GM19193 (cell line): ENCODE measurements at regions not wholly inside any gene's neighbourhood (a gene's known extent, or its start where the extent isn't known, plus 50 kb on each side); places are given as distances from the start of the nearest gene placed in this dataset.

ENCODE experiments used
- POLR2A ChIP-seq: IDR thresholded peaks from 4 replicates; pipeline ENCODE4 v1.6.1; 2011; ENCODE audit not compliant: insufficient read depth, insufficient read length; ENCODE audit errors: extremely low read depth

- TF ChIP-seq POLR2A: no peak
Observed at GRCh38 chr10:124318076-124318475, 100.6 kb downstream of the OAT start.

GRCh38 chr10:124316326-124316725, 102.4 kb downstream of the OAT start:
- no peak for TF ChIP-seq POLR2A

- no peak for TF ChIP-seq POLR2A
Observed at GRCh38 chr10:124315591-124316270, 103.0 kb downstream of the OAT start.

- TF ChIP-seq POLR2A: no peak
Observed at GRCh38 chr10:124313374-124313773, 105.3 kb downstream of the OAT start.

GRCh38 chr10:124308811-124309210, 109.9 kb downstream of the OAT start:
- TF ChIP-seq POLR2A: no peak

- TF ChIP-seq POLR2A: no peak
Observed at GRCh38 chr10:124308056-124308645, 110.6 kb downstream of the OAT start.

- TF ChIP-seq POLR2A: no peak
Observed at GRCh38 chr10:124307591-124307990, 111.1 kb downstream of the OAT start.

- no peak for TF ChIP-seq POLR2A
Observed at GRCh38 chr10:124306922-124307371, 111.8 kb downstream of the OAT start.

- no peak for TF ChIP-seq POLR2A
Observed at GRCh38 chr10:124306520-124306919, 112.2 kb downstream of the OAT start.

- no peak for TF ChIP-seq POLR2A
Observed at GRCh38 chr10:124305984-124306383, 112.7 kb downstream of the OAT start.

- TF ChIP-seq POLR2A: no peak
Observed at GRCh38 chr10:124305131-124305530, 113.6 kb downstream of the OAT start.

GRCh38 chr10:124303662-124304418, 114.9 kb downstream of the OAT start:
- TF ChIP-seq POLR2A: no peak

GRCh38 chr10:124302951-124303505, 115.7 kb downstream of the OAT start:
- no peak for TF ChIP-seq POLR2A

GRCh38 chr10:124301736-124302135, 117.0 kb downstream of the OAT start:
- no peak for TF ChIP-seq POLR2A

- no peak for TF ChIP-seq POLR2A
Observed at GRCh38 chr10:124300735-124301134, 118.0 kb downstream of the OAT start.
